NCI-H187 (cell line): ENCODE measurements at regions not wholly inside any gene's neighbourhood (a gene's known extent, or its start where the extent isn't known, plus 50 kb on each side); places are given as distances from the start of the nearest gene placed in this dataset.

Source experiments
- DNase-seq, 2 experiments: peaks; one replicate each; lab custom pipeline; 2025; lab: John Stamatoyannopoulos, UW

GRCh38 chr2:181114021-181114420, 133.6 kb downstream of the UBE2E3 start:
- DNase-seq = no peak

- DNase-seq = no peak
Measured at GRCh38 chr2:181116261-181116660, 135.9 kb downstream of the UBE2E3 start.

GRCh38 chr2:181117206-181117925, 137.0 kb downstream of the UBE2E3 start:
- no peak for DNase-seq

- no peak for DNase-seq
Measured at GRCh38 chr2:181120625-181121024, 140.2 kb downstream of the UBE2E3 start.

GRCh38 chr2:181121996-181122395, 141.6 kb downstream of the UBE2E3 start:
- no peak for DNase-seq

GRCh38 chr2:181122601-181123000, 142.2 kb downstream of the UBE2E3 start:
- no peak for DNase-seq

GRCh38 chr2:181123798-181124231, 143.4 kb downstream of the UBE2E3 start:
- DNase-seq = no peak

GRCh38 chr2:181124497-181124896, 144.1 kb downstream of the UBE2E3 start:
- DNase-seq = no peak

GRCh38 chr2:181125359-181125758, 145.0 kb downstream of the UBE2E3 start:
- no peak for DNase-seq

- DNase-seq = no peak
Measured at GRCh38 chr2:181126311-181126868, 146.0 kb downstream of the UBE2E3 start.

- DNase-seq = no peak
Measured at GRCh38 chr2:181128199-181128598, 147.8 kb downstream of the UBE2E3 start.

GRCh38 chr2:181129364-181130056, 149.1 kb downstream of the UBE2E3 start:
- no peak for DNase-seq

GRCh38 chr2:181130686-181131085, 150.3 kb downstream of the UBE2E3 start:
- DNase-seq = no peak

GRCh38 chr2:181131584-181131983, 151.2 kb downstream of the UBE2E3 start:
- no peak for DNase-seq

- DNase-seq = no peak
Measured at GRCh38 chr2:181138816-181139215, 158.4 kb downstream of the UBE2E3 start.

GRCh38 chr2:181139831-181140230, 159.4 kb downstream of the UBE2E3 start:
- DNase-seq = no peak

- DNase-seq = no peak
Measured at GRCh38 chr2:181140414-181140813, 160.0 kb downstream of the UBE2E3 start.

GRCh38 chr2:181140928-181141327, 160.5 kb downstream of the UBE2E3 start:
- no peak for DNase-seq

- DNase-seq = no peak
Measured at GRCh38 chr2:181141676-181142075, 161.3 kb downstream of the UBE2E3 start.

GRCh38 chr2:181142514-181142913, 162.1 kb downstream of the UBE2E3 start:
- DNase-seq = no peak

GRCh38 chr2:181143790-181144300, 163.4 kb downstream of the UBE2E3 start:
- DNase-seq = no peak

- no peak for DNase-seq
Measured at GRCh38 chr2:181145645-181146044, 165.2 kb downstream of the UBE2E3 start.

- DNase-seq = no peak
Measured at GRCh38 chr2:181146171-181146570, 165.8 kb downstream of the UBE2E3 start.
